Activated B cell treated with CpG ODN at 0.5 μM for 24 hours (primary cell): ENCODE measurements at regions not wholly inside any gene's neighbourhood (a gene's known extent, or its start where the extent isn't known, plus 50 kb on each side); places are given as distances from the start of the nearest gene placed in this dataset.

Experiments
- ATAC-seq: fragments of 200-7000 bp; cut with Tn5 transposase; one replicate; pipeline ENCODE4 v1.10.0; 2021; ENCODE audit warnings: low read depth, mild to moderate bottlenecking, moderate library complexity
- CTCF ChIA-PET: fragments of 350-600 bp; sonication (Branson Sonifier 250); formaldehyde crosslinking; loops from one replicate; lab custom pipeline; 2021; ENCODE audit warnings: antibody characterized with exemption; lab: Charles Lee
- POLR2A ChIA-PET: fragments of 350-600 bp; sonication (Branson Sonifier 250); formaldehyde crosslinking; loops from one replicate; lab custom pipeline; 2021; ENCODE audit warnings: antibody characterized with exemption; lab: Charles Lee
- DNase-seq: peaks from one replicate; pipeline ENCODE4 v3.0.0; 2022
- H3K27ac Mint-ChIP-seq: one replicate; pipeline ENCODE4 v1.8.0; 2020; ENCODE audit warnings: mixed read lengths
- H3K27me3 Mint-ChIP-seq: one replicate; pipeline ENCODE4 v1.8.0; 2021; ENCODE audit warnings: mixed read lengths
- H3K36me3 Mint-ChIP-seq: one replicate; pipeline ENCODE4 v1.8.0; 2021; ENCODE audit warnings: low read depth, mixed read lengths
- H3K4me1 Mint-ChIP-seq: one replicate; pipeline ENCODE4 v1.8.0; 2021; ENCODE audit warnings: mixed read lengths
- H3K4me3 Mint-ChIP-seq: one replicate; pipeline ENCODE4 v1.8.0; 2020; ENCODE audit warnings: mild to moderate bottlenecking, mixed read lengths
- H3K9me3 Mint-ChIP-seq: one replicate; pipeline ENCODE4 v1.8.0; 2020; ENCODE audit warnings: mixed read lengths
- intact Hi-C: fragments of 100-400 bp; cut with micrococcal nuclease; formaldehyde crosslinking; loops from one replicate; pipeline ENCODE4 v1.15.1; 2024
- TF ChIP-seq, protein P1 (sequence below): fragments of 200-600 bp; IDR thresholded peaks from one replicate; pipeline ENCODE4 v1.8.0; 2022; ENCODE audit warnings: antibody characterized with exemption, mild to moderate bottlenecking

DNA sequence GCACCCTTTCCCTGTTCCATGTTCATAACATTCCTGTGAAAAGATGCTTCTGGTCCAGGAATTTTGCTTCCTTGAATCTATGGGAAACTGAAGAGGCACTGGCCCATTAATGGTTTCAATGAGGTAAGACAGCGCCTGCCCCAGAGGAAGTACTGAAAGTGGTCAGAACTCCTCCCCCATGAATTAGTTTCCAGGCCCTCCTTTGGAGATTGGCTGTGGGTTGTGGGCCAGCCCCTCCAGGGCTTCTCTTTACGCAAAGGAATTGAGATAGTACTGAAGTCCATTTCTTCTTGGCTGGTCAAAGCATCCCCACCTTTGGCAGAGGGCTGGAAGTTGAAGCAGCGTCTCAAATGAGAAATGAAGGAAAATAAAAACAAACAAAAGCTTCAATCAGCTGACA, 175.5 kb downstream of the POLR2M start:
- no peak for ATAC-seq
- ChIA-PET POLR2A (no interaction called here), CTCF (no interaction called here)
- TF ChIP-seq, protein P1, sequence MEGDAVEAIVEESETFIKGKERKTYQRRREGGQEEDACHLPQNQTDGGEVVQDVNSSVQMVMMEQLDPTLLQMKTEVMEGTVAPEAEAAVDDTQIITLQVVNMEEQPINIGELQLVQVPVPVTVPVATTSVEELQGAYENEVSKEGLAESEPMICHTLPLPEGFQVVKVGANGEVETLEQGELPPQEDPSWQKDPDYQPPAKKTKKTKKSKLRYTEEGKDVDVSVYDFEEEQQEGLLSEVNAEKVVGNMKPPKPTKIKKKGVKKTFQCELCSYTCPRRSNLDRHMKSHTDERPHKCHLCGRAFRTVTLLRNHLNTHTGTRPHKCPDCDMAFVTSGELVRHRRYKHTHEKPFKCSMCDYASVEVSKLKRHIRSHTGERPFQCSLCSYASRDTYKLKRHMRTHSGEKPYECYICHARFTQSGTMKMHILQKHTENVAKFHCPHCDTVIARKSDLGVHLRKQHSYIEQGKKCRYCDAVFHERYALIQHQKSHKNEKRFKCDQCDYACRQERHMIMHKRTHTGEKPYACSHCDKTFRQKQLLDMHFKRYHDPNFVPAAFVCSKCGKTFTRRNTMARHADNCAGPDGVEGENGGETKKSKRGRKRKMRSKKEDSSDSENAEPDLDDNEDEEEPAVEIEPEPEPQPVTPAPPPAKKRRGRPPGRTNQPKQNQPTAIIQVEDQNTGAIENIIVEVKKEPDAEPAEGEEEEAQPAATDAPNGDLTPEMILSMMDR = no peak
- no peaks in the 10 kb centered on the region for H3K9me3 Mint-ChIP-seq
- no peak overlapping the region for H3K4me3 Mint-ChIP-seq
- H3K36me3 Mint-ChIP-seq = no peaks in the 10 kb centered on the region
- H3K27me3 Mint-ChIP-seq = peaks cover 17% of the 10 kb centered on the region
- no peak for DNase-seq
- no peaks in the 10 kb centered on the region for H3K4me1 Mint-ChIP-seq
- intact Hi-C loops = no loop called here
- H3K27ac Mint-ChIP-seq = no peak overlapping the region

DNA sequence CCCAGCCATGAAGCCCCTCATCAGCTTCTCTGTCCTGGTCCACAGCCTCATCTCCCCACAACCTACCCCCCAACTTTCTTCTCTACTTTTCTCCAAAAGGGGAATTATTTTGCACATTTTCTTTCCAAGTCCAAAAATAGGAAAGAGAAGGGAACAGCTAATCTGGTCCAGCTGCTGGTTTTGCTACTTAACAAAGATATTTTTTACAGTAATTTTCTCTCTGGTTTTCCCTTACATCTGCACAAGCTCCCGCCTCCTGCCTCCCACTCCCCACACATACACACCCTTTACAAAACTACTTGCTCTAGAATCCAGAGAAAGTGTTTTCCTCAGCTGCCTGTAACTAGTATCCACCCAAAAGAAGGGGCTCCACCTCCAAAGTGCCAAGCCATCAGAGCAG, 177.2 kb downstream of the POLR2M start:
- Mint-ChIP-seq H3K4me3 (no peak overlapping the region), H3K9me3 (no peaks in the 10 kb centered on the region), H3K27me3 (peaks cover 23% of the 10 kb centered on the region), H3K4me1 (no peaks in the 10 kb centered on the region), H3K27ac (no peak overlapping the region), H3K36me3 (no peaks in the 10 kb centered on the region)
- no peak for DNase-seq
- intact Hi-C loops = no loop called here
- TF ChIP-seq, protein P1 = no peak
- ChIA-PET POLR2A (no interaction called here), CTCF (no interaction called here)
- ATAC-seq = no peak

DNA sequence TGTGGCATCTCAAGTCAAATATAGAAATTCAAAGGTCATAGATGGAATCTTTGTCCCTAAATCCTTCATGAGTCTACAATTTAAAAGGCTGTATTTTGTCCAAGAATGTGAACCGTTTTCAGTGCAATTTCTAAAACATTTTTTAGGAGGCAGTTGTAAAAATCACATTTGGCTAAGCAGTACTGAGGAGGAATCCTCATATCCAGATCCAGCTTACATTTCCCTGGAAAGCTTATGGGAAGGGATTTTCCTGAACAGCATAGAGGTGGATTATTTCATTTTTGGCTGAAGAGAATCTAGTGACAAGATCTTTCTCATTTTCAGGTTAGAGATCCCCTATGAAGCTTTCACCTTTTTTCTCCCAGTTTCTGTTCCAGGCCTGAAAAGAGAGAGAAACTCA, 178.4 kb downstream of the POLR2M start:
- H3K4me3 Mint-ChIP-seq = no peak overlapping the region
- no peaks in the 10 kb centered on the region for H3K4me1 Mint-ChIP-seq
- ATAC-seq = no peak
- H3K27me3 Mint-ChIP-seq = peaks cover 23% of the 10 kb centered on the region
- TF ChIP-seq, protein P1 = no peak
- no peak for DNase-seq
- ChIA-PET CTCF (interaction anchor here (0.9 kb wide), 1 partner anchor 24 kb away, joined by 3 read pairs; no protein-coding TSS in a partner anchor), POLR2A (no interaction called here)
- intact Hi-C loops = no loop called here
- H3K36me3 Mint-ChIP-seq = no peaks in the 10 kb centered on the region
- H3K27ac Mint-ChIP-seq = no peak overlapping the region
- no peaks in the 10 kb centered on the region for H3K9me3 Mint-ChIP-seq

DNA sequence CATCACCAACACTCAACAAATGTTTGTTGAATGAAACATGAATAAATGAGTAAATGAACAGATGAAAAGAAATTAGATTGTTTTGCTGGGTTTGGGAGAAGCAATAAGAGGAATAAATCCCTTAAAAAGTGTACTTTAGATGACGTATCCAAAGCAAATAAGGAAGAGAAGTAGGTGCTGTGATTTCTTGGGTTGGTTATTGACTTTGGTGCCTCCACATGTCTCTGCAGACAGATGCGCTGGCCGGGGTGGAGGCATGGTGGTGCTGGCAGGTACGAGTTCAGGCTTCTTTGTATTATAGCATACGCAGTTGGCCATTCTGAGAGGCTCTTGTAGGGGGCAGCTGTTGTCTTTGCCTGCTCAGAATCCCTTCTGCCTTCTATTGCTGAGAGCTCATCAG, 178.9 kb downstream of the POLR2M start:
- no peak for ATAC-seq
- no peak overlapping the region for H3K4me3 Mint-ChIP-seq
- POLR2A ChIA-PET = no interaction called here

DNA sequence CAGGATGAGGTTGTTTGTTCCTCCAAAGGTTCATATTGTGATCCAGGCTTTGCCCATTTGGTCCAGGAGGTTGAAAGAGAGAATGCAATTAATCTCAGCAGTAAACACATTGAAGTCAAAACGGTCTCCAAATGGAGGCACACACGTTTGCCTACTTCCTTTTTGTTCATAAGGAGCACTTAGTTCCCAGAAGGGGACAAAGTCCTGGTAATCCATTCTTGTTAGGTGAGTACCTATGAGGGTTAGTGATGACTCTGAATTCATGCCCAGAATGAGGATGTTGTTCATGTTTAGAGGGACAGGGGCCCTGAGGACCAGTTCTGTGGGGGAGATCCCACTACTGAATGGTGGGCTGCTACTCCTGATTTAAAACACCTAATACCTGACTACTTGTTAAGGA, 177.7 kb downstream of the ALDH1A2 start:
- intact Hi-C loops = no loop called here
- CTCF ChIA-PET = no interaction called here
- DNase-seq (no peak), ATAC-seq (no peak)
- no peaks in the 10 kb centered on the region for H3K4me1 Mint-ChIP-seq
- H3K9me3 Mint-ChIP-seq = peaks cover 3% of the 10 kb centered on the region
- no peak overlapping the region for H3K4me3 Mint-ChIP-seq
- TF ChIP-seq, protein P1 = no peak
- H3K27ac Mint-ChIP-seq = no peak overlapping the region
- POLR2A ChIA-PET = no interaction called here
- H3K27me3 Mint-ChIP-seq = peaks cover 23% of the 10 kb centered on the region
- no peaks in the 10 kb centered on the region for H3K36me3 Mint-ChIP-seq

More for the DNA sequence above, 178.9 kb downstream of the POLR2M start:
- no peak overlapping the region for H3K27ac Mint-ChIP-seq
- intact Hi-C loops = no loop called here
- CTCF ChIA-PET = no interaction called here
- no peaks in the 10 kb centered on the region for H3K36me3 Mint-ChIP-seq
- no peak for DNase-seq
- H3K4me1 Mint-ChIP-seq = no peaks in the 10 kb centered on the region
- TF ChIP-seq, protein P1 = no peak
- H3K9me3 Mint-ChIP-seq = no peaks in the 10 kb centered on the region
- peaks cover 23% of the 10 kb centered on the region for H3K27me3 Mint-ChIP-seq
